GM18499 (cell line): ENCODE measurements at regions not wholly inside any gene's neighbourhood (a gene's known extent, or its start where the extent isn't known, plus 50 kb on each side); places are given as distances from the start of the nearest gene placed in this dataset.
A peak's percentile ranks its signal among the peaks of the same experiment; 100 is the strongest.

ENCODE experiments used
- ATAC-seq: cut with Tn5 transposase; IDR thresholded peaks from one replicate; pipeline ENCODE4 v1.9.1; 2021; ENCODE audit warnings: moderate number of reproducible peaks; ENCODE audit not compliant: insufficient read depth, unreplicated experiment

- ATAC-seq = no peak
Measured at GRCh38 chr1:83741348-83741747, 257.6 kb downstream of the TTLL7 start.

DNA sequence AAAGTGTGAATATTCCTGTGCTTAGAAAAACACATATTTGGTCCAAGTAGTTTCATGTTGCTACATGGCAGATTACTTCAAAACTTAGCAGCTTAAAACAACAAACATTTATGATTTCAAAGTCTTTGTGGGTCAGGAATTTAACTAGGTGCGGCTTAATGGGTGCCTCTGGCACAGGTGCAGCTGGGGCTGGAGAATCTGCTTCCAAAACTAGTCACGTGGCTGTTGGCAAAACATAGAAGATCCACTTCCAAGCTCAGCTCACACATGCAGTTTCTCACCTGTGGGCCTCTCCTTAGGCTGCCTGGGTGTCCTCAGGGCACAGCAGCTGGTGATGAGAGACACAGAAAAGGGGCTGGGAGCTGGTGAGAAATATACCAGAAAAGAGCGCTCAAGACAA, 263.4 kb downstream of the TTLL7 start:
- ATAC-seq = no peak

GRCh38 chr1:83734420-83734819, 264.5 kb downstream of the TTLL7 start:
- no peak for ATAC-seq

- ATAC-seq = no peak
Measured at GRCh38 chr1:83725735-83726360, 273.1 kb downstream of the TTLL7 start.

GRCh38 chr1:83718338-83718737, 280.6 kb downstream of the TTLL7 start:
- no peak for ATAC-seq

DNA sequence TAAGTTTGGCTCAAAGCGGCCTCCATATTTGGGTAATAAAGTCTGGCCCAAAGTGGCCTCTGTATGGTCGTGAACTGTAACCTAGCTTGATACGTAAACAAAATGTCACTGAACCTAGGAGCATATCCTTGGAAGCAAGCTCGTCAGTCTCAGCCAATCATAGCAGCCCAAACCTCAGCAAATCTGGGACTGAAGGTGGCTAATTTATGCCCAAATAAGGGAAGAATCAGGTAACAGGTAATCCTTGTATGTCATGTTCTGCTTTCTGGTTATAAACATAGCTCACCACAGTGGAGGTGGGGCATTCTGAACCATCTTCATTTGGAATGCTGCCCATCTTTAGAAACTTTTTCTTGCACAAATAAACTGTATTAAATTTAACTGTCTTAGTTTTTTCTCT, 281.1 kb downstream of the TTLL7 start:
- no peak for ATAC-seq

DNA sequence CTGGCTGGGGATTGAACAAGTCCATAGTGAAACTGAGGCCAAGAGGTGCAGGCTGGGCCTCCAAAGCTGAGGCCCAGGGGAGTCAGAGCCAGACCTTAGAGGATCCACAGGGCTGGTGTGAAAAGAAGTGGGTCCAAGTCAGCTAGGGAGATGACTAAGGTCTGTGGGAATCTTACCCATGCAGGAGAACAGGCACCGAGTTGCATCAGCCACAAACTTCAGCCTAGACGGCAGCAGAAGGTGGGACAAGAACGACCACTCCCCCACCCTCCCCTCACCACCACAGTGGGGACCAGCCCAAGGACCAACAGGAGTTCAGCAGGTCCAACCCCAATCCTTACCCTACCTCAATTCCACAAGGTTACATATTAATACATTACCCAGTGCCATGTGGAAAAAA, 282.3 kb downstream of the TTLL7 start:
- no peak for ATAC-seq

- ATAC-seq = no peak
Measured at GRCh38 chr1:83715550-83715949, 283.4 kb downstream of the TTLL7 start.

GRCh38 chr1:83709662-83710061, 289.3 kb downstream of the TTLL7 start:
- no peak for ATAC-seq

DNA sequence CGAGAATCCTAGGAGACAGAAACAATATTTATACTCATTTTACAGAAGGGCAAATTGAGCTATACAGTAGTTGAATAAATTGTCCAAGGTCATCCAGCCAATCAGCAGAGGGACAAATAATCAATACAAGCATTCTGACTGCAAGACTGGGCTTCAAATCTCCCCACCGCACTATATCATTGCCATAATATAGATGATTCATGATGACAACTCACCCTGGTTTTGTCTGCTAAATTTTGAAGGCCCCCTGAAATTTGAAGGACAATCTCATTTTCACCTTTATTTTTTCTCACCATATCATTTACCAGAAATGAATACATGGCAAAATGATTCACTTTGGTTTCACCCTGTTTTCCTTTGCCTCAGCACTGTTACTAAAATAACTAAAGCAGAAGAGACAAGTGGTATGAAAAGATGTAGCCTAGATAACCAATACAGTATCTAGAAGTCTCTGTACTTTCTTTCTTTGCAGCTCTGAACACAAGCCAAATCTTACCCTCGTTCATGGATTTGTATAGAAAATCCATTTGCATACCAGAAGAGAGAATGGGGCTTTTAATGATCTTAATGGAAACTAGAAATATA, 292.5 kb downstream of the TTLL7 start:
- ATAC-seq = no peak

- no peak for ATAC-seq
Measured at GRCh38 chr1:83705091-83705490, 293.8 kb downstream of the TTLL7 start.

- no peak for ATAC-seq
Measured at GRCh38 chr1:83704350-83704749, 294.6 kb downstream of the TTLL7 start.

DNA sequence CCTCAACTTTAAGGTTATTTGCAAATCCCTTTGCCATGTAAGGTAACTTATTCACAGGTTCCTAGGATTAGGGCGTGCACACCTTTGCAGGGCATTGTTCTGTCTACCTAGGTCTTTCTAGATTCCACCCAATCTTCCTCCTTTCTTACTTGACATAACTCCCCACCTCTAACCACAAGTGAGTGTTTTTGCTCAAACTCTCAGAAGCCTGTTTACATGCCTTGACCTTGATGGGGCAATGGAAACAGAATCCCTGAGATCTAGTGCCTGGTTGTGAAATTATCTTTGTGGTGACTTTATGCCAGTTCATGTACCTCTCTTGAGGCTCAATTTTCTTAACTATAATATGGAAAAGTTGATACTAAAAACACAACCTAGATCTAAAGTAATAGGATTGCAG, 296.6 kb downstream of the TTLL7 start:
- ATAC-seq = no peak

DNA sequence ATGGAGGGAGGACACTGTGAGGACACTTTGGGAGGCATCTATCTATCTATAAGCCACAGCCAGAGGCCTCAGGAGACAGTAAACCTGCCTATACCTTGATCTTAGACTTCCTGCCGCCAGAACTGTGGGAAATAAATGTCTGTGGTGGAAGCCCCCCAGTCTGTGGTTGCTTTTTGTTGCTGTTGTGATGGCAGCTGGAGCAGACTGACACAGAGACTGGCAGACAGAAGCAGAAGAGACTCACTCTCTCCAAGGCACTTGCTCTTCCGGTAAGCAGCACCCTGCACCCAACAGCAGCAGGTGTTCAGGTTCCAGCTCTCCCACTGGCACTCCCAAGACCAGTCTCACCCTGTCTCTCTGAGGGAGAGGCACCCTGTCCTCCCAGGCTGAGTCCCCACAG, 297.6 kb downstream of the TTLL7 start:
- no peak for ATAC-seq

- ATAC-seq = no peak
Measured at GRCh38 chr1:83698644-83699043, 300.3 kb downstream of the TTLL7 start.

DNA sequence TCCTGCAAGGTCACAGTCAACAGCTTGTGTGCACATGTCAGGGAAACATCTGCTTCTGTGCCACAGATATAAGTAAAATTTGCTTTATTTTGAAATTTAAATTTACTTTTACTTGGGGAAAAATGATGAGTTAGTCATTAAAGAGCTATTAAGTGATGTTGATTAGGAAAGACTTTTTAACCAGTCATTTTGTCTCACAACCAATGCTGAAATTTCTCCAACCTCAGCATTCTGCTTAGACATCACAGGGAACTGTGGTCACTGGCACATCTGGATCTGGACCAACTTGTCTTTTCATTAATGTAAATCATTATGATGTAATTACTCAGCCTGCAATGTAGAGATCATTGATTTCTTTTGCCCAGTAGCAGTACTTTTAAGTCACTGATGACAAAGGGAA, 301.0 kb downstream of the TTLL7 start:
- ATAC-seq = no peak

GRCh38 chr1:83697220-83697619, 301.7 kb downstream of the TTLL7 start:
- no peak for ATAC-seq

- ATAC-seq = no peak
Measured at GRCh38 chr1:83694449-83694848, 304.5 kb downstream of the TTLL7 start.

GRCh38 chr1:83693427-83694126, 305.4 kb downstream of the TTLL7 start:
- no peak for ATAC-seq

- ATAC-seq = peak; percentile 67
Measured at GRCh38 chr1:83692524-83693381, 306.2 kb downstream of the TTLL7 start.

GRCh38 chr1:83691953-83692500, 306.9 kb downstream of the TTLL7 start:
- ATAC-seq = no peak
